Trophoblast cell (in vitro differentiated cells and primary cell): ENCODE measurements at regions not wholly inside any gene's neighbourhood (a gene's known extent, or its start where the extent isn't known, plus 50 kb on each side); places are given as distances from the start of the nearest gene placed in this dataset.
"Not testable (repeated sequence)": the region's sequence is repeated elsewhere in the genome, so short reads cannot be mapped to it uniquely, and the experiment has no call there.

Source experiments
- DNase-seq, 2 donors: peaks; one replicate each; pipeline ENCODE4 v3.0.0-alpha.2; 2016
- H2AFZ ChIP-seq: 2 replicates; pipeline ENCODE4 v1.6.1; 2013; ENCODE audit warnings: low read length, moderate library complexity, mild to moderate bottlenecking; ENCODE audit not compliant: insufficient read depth, poor library complexity
- H2AK5ac ChIP-seq: 2 replicates; pipeline ENCODE4 v1.6.1; 2013; ENCODE audit warnings: mild to moderate bottlenecking, low read length
- H2BK120ac ChIP-seq: 2 replicates; pipeline ENCODE4 v1.6.1; 2013; ENCODE audit warnings: low read length, mild to moderate bottlenecking, moderate library complexity; ENCODE audit not compliant: insufficient read depth, poor library complexity
- H2BK12ac ChIP-seq: 2 replicates; pipeline ENCODE4 v1.6.1; 2013; ENCODE audit warnings: mild to moderate bottlenecking, low read length, moderate library complexity
- H2BK5ac ChIP-seq: 2 replicates; pipeline ENCODE4 v1.6.1; 2013; ENCODE audit warnings: low read length, low read depth, moderate library complexity, mild to moderate bottlenecking; ENCODE audit not compliant: poor library complexity
- H3K14ac ChIP-seq: 2 replicates; pipeline ENCODE4 v1.6.1; 2013; ENCODE audit warnings: mild to moderate bottlenecking, low read length
- H3K18ac ChIP-seq: 2 replicates; pipeline ENCODE4 v1.6.1; 2013; ENCODE audit warnings: mild to moderate bottlenecking, low read length
- H3K23ac ChIP-seq: 2 replicates; pipeline ENCODE4 v1.6.1; 2013; ENCODE audit warnings: low read length
- H3K27ac ChIP-seq: 2 replicates; pipeline ENCODE4 v1.5.1; 2013; ENCODE audit warnings: low read depth, mild to moderate bottlenecking, inconsistent platforms, low read length, moderate library complexity
- H3K27me3 ChIP-seq: 2 replicates; pipeline ENCODE4 v1.6.1; 2013; ENCODE audit warnings: inconsistent platforms, mild to moderate bottlenecking, low read length, moderate library complexity; ENCODE audit not compliant: insufficient read depth
- H3K36me3 ChIP-seq, 2 experiments: 1 replicate in 1 of 2; 2 replicates in 1 of 2; pipeline ENCODE4 v1.6.1; 2013; ENCODE audit warnings: low read length in 2 of 2, mild to moderate bottlenecking in 2 of 2, moderate library complexity in 1 of 2; ENCODE audit not compliant: insufficient read depth in 2 of 2, control insufficient read depth in 1 of 2
- H3K4ac ChIP-seq: 2 replicates; pipeline ENCODE4 v1.6.1; 2013; ENCODE audit warnings: low read depth, mild to moderate bottlenecking, low read length, moderate library complexity
- H3K4me1 ChIP-seq, 2 experiments: 1 replicate in 1 of 2; 2 replicates in 1 of 2; pipeline ENCODE4 v1.6.1; 2013; ENCODE audit warnings: low read length in 2 of 2, mild to moderate bottlenecking in 2 of 2, moderate library complexity in 1 of 2; ENCODE audit not compliant: insufficient read depth in 2 of 2, control insufficient read depth in 1 of 2
- H3K4me2 ChIP-seq: 2 replicates; pipeline ENCODE4 v1.6.1; 2013; ENCODE audit warnings: inconsistent platforms, mild to moderate bottlenecking, low read length, moderate library complexity
- H3K4me3 ChIP-seq: 2 replicates; pipeline ENCODE4 v1.5.1; 2013; ENCODE audit warnings: mild to moderate bottlenecking, low read depth, low read length, inconsistent platforms
- H3K79me1 ChIP-seq: one replicate; pipeline ENCODE4 v1.6.1; 2013; ENCODE audit warnings: low read length
- H3K79me2 ChIP-seq: 2 replicates; pipeline ENCODE4 v1.6.1; 2013; ENCODE audit warnings: low read length, mild to moderate bottlenecking; ENCODE audit not compliant: control insufficient read depth, insufficient read depth, poor library complexity
- H3K9ac ChIP-seq: 2 replicates; pipeline ENCODE4 v1.6.1; 2013; ENCODE audit warnings: mild to moderate bottlenecking, low read length
- H3K9me3 ChIP-seq: 2 replicates; pipeline ENCODE4 v1.6.1; 2013; ENCODE audit warnings: low read depth, mild to moderate bottlenecking, control low read depth, inconsistent platforms, low read length; ENCODE audit not compliant: insufficient read depth
- H4K12ac ChIP-seq: 2 replicates; pipeline ENCODE4 v1.6.1; 2013; ENCODE audit warnings: low read depth, mild to moderate bottlenecking, low read length, moderate library complexity
- H4K8ac ChIP-seq: 2 replicates; pipeline ENCODE4 v1.6.1; 2013; ENCODE audit warnings: low read depth, mild to moderate bottlenecking, low read length, moderate library complexity
- H4K91ac ChIP-seq: one replicate; pipeline ENCODE4 v1.6.1; 2013; ENCODE audit warnings: low read depth, mild to moderate bottlenecking, low read length, moderate library complexity
- WGBS: extraction: QIAGEN DNeasy Blood & Tissue Kit; methylation state at CpG from one replicate; pipeline ENCODE4 v1.1.7; 2013; ENCODE audit warnings: missing lambda C conversion rate; ENCODE audit not compliant: insufficient read length, insufficient coverage; ENCODE audit errors: extremely low coverage; 5-methylcytosine and 5-hydroxymethylcytosine counted together

- H3K27me3 ChIP-seq, H3K4me1 ChIP-seq, H4K12ac ChIP-seq, H2AFZ ChIP-seq, H3K9me3 ChIP-seq, H3K4ac ChIP-seq, DNase-seq, H3K4me2 ChIP-seq, H2AK5ac ChIP-seq, H2BK120ac ChIP-seq, H3K36me3 ChIP-seq, H4K91ac ChIP-seq, H3K27ac ChIP-seq, H3K14ac ChIP-seq, H3K23ac ChIP-seq, H3K79me1 ChIP-seq, H3K4me3 ChIP-seq, H3K9ac ChIP-seq, H3K18ac ChIP-seq, H3K79me2 ChIP-seq, H2BK12ac ChIP-seq, H2BK5ac ChIP-seq, H4K8ac ChIP-seq: not testable (repeated sequence)
- WGBS = no CpG with 5 or more reads among the region's 3 CpGs
These were observed 199.2 kb upstream of the TSC22D1 start for GRCh38 chr13:44775290-44775689.

DNA sequence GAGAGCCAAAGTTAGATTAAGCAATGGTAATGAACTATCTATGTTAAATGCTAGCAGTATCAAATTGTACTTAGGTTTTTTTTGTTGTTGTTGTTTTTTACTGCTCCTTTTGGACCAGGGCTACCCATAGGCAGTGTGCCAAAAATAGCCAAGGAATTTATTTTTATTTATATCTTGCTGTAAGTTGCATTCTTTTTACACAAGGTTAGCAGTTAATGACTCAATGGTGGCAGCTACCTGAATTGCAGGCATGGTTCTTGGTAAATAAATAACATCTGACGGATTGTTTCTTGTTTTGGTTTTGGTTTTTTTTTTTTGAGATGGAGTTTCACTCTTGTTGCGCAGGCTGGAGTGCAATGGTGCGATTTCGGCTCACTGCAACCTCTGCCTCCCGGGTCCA, 194.8 kb upstream of the TSC22D1 start:
- no peaks in the 10 kb centered on the region for H3K79me1 ChIP-seq
- H3K9me3 ChIP-seq = no peaks in the 10 kb centered on the region
- H3K14ac ChIP-seq = no peak overlapping the region
- no peak overlapping the region for H3K23ac ChIP-seq
- H4K91ac ChIP-seq = no peak overlapping the region
- no peak overlapping the region for H3K4me3 ChIP-seq
- no peak overlapping the region for H3K27ac ChIP-seq
- H3K36me3 ChIP-seq = no peaks in the 10 kb centered on the region
- no peak overlapping the region for H3K4ac ChIP-seq
- no peak overlapping the region for H3K9ac ChIP-seq
- H2BK12ac ChIP-seq = no peak overlapping the region
- no CpG with 5 or more reads among the region's 5 CpGs for WGBS
- H2AFZ ChIP-seq = no peak overlapping the region
- H3K4me2 ChIP-seq = no peak overlapping the region
- H4K12ac ChIP-seq = no peak overlapping the region
- H3K4me1 ChIP-seq = peaks cover 0 to 4% of the 10 kb centered on the region in 2 experiments
- H2AK5ac ChIP-seq = no peak overlapping the region
- DNase-seq = peak; percentile 19 to 70
- no peak overlapping the region for H3K18ac ChIP-seq
- no peaks in the 10 kb centered on the region for H3K27me3 ChIP-seq
- no peak overlapping the region for H2BK5ac ChIP-seq
- H4K8ac ChIP-seq = no peak overlapping the region
- no peak overlapping the region for H2BK120ac ChIP-seq
- H3K79me2 ChIP-seq = no peaks in the 10 kb centered on the region

DNA sequence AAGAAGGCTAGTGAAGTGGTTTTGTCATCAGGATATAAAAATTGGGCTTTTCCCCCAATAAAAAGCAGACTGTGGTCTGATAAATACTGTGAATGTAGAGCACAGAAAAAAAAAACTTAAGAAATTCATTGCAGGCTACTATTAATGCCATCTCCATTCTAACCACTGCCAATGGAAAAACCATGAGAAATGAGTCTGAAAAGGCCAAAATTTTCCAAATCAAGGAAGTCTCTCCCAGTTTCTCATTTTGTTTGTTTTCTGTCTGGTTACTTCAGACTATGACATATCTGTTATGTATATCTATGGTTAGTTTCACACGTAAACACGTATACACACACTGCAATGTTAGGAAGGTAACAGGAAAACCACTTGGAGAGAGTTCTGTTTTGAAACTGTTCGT, 193.6 kb upstream of the TSC22D1 start:
- no peak overlapping the region for H2AFZ ChIP-seq
- no CpG with 5 or more reads among the region's 3 CpGs for WGBS
- H2BK12ac ChIP-seq = no peak overlapping the region

DNA sequence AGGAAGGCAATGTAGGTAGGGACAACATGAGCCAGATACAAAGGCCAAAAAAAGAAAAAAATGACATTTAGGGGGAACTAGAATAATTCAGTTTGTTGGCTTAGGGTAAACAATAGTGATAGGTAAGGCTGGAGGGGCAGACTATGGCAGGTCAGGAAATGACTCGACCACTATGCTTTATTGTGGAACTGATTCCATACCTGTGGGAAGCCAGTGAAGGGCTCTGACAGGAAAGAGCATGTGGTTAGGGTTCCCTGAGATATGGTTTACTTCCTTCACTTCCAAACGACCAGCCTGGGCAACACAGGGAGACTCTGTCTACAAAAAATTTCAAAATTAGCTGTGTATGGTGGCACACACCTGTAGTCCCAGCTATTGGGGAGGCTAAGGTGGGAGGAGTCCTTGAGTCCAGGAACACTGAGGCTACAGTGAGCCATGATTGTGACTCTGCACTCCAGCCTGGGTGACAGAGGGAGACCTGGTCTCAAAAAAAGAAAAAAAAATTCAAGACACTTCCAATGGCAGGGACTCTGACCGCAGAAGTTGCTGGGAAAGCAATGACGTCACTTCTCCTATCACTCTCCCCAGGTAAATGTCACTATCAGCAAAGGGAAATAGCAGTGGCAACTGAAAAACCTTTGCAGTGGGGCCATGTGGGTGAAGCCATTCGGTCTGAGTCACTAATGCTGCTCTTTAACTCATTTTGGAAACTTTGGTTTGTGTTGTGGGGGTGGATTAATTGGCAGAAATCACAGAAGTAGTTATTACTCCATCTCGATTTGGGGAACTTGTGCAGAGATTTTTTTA, 192.8 kb upstream of the TSC22D1 start:
- no peaks in the 10 kb centered on the region for H3K9me3 ChIP-seq
- no peak overlapping the region for H3K23ac ChIP-seq
- H3K4me2 ChIP-seq = no peak overlapping the region
- peaks cover 4 to 8% of the 10 kb centered on the region in 2 experiments for H3K4me1 ChIP-seq
- H2BK120ac ChIP-seq = no peak overlapping the region
- no peak overlapping the region for H3K27ac ChIP-seq
- no peak overlapping the region for H3K18ac ChIP-seq
- no peak overlapping the region for H4K12ac ChIP-seq
- H2AFZ ChIP-seq = no peak overlapping the region
- DNase-seq = peak; percentile 40 to 75
- H2BK12ac ChIP-seq = no peak overlapping the region
- no peaks in the 10 kb centered on the region for H3K79me2 ChIP-seq
- no peak overlapping the region for H4K91ac ChIP-seq
- H3K14ac ChIP-seq = no peak overlapping the region
- no peaks in the 10 kb centered on the region for H3K36me3 ChIP-seq
- H3K79me1 ChIP-seq = no peaks in the 10 kb centered on the region
- H3K27me3 ChIP-seq = no peaks in the 10 kb centered on the region
- no peak overlapping the region for H3K9ac ChIP-seq
- no peak overlapping the region for H3K4me3 ChIP-seq
- H2AK5ac ChIP-seq = no peak overlapping the region
- WGBS = no CpG with 5 or more reads among the region's 6 CpGs
- no peak overlapping the region for H2BK5ac ChIP-seq
- no peak overlapping the region for H3K4ac ChIP-seq
- H4K8ac ChIP-seq = no peak overlapping the region

More for the DNA sequence above, 193.6 kb upstream of the TSC22D1 start:
- Histone ChIP-seq H3K4me2 (no peak overlapping the region), H3K36me3 (no peaks in the 10 kb centered on the region), H3K27ac (no peak overlapping the region), H2BK120ac (no peak overlapping the region), H3K14ac (no peak overlapping the region), H2AK5ac (no peak overlapping the region), H4K8ac (no peak overlapping the region), H3K23ac (no peak overlapping the region), H3K9me3 (no peaks in the 10 kb centered on the region), H3K18ac (no peak overlapping the region), H4K12ac (no peak overlapping the region), H3K4me1 (peaks cover 0 to 4% of the 10 kb centered on the region in 2 experiments), H3K79me1 (no peaks in the 10 kb centered on the region), H3K27me3 (no peaks in the 10 kb centered on the region), H3K4me3 (no peak overlapping the region), H3K79me2 (no peaks in the 10 kb centered on the region), H2BK5ac (no peak overlapping the region), H4K91ac (no peak overlapping the region), H3K9ac (no peak overlapping the region), H3K4ac (no peak overlapping the region)
- peak in 1 of 2 donors; percentile 10 for DNase-seq
